Caco-2 (cell line): ENCODE measurements at regions not wholly inside any gene's neighbourhood (a gene's known extent, or its start where the extent isn't known, plus 50 kb on each side); places are given as distances from the start of the nearest gene placed in this dataset.

ENCODE experiments used
- BruUV-seq: library from RNA; stranded (reverse); fragments of 400-500 nt; replicated peaks from 2 replicates; lab custom pipeline; 2021; lab: Mats Ljungman, UMichigan
- CTCF ChIA-PET: fragments of 300-600 bp; sonication (Branson Sonifier 250); formaldehyde crosslinking; loops from one replicate; lab custom pipeline; 2022; ENCODE audit warnings: antibody characterized with exemption; lab: Charles Lee
- POLR2A ChIA-PET: fragments of 300-600 bp; sonication (Branson Sonifier 250); formaldehyde crosslinking; loops from one replicate; lab custom pipeline; 2022; ENCODE audit warnings: antibody characterized with exemption; lab: Charles Lee
- DNase-seq, 2 experiments: peaks; one replicate each; pipeline versions ENCODE4 v3.0.0 to v3.0.0-alpha.2; 2020 to 2022
- H3K27me3 ChIP-seq: replicated peaks from 2 replicates; pipeline ENCODE4 v1.6.0; 2011; ENCODE audit warnings: low read length; ENCODE audit not compliant: control insufficient read depth, insufficient read depth
- H3K36me3 ChIP-seq: 2 replicates; pipeline ENCODE4 v1.5.1; 2011; ENCODE audit warnings: low read length; ENCODE audit not compliant: control insufficient read depth, insufficient read depth
- H3K4me1 ChIP-seq: fragments of 250-450 bp; sonication (Bioruptor Pico); 2 replicates; pipeline ENCODE4 v1.5.1; 2020; ENCODE audit warnings: mild to moderate bottlenecking
- H3K4me3 ChIP-seq: 2 replicates; pipeline ENCODE4 v1.5.1; 2011; ENCODE audit warnings: low read depth, mild to moderate bottlenecking, control low read depth, low read length
- H3K9me3 ChIP-seq: fragments of 250-450 bp; sonication (Bioruptor Pico); 2 replicates; pipeline ENCODE4 v1.5.1; 2020; ENCODE audit warnings: mild to moderate bottlenecking, moderate library complexity
- H3K27ac Mint-ChIP-seq: one replicate; pipeline ENCODE4 v1.8.0; 2022; ENCODE audit warnings: mixed read lengths; ENCODE audit not compliant: unreplicated experiment
- H3K27me3 Mint-ChIP-seq: one replicate; pipeline ENCODE4 v1.8.0; 2022; ENCODE audit warnings: mixed read lengths; ENCODE audit not compliant: insufficient read depth, unreplicated experiment
- H3K36me3 Mint-ChIP-seq: one replicate; pipeline ENCODE4 v1.8.0; 2022; ENCODE audit warnings: mild to moderate bottlenecking, mixed read lengths; ENCODE audit not compliant: insufficient read depth, unreplicated experiment
- H3K4me1 Mint-ChIP-seq: one replicate; pipeline ENCODE4 v1.8.0; 2022; ENCODE audit warnings: low read depth, mixed read lengths; ENCODE audit not compliant: unreplicated experiment
- H3K4me3 Mint-ChIP-seq: one replicate; pipeline ENCODE4 v1.8.0; 2022; ENCODE audit warnings: mild to moderate bottlenecking, moderate library complexity, mixed read lengths; ENCODE audit not compliant: unreplicated experiment
- H3K9me3 Mint-ChIP-seq: one replicate; pipeline ENCODE4 v1.8.0; 2022; ENCODE audit warnings: mixed read lengths; ENCODE audit not compliant: unreplicated experiment
- intact Hi-C: fragments of 100-400 bp; cut with micrococcal nuclease; formaldehyde crosslinking; loops from one replicate; pipeline ENCODE4 v1.10.0; 2022; ENCODE audit not compliant: unreplicated experiment
- TF ChIP-seq, protein P1 (sequence below), 2 experiments: fragments of 200-600 bp in 1 of 2; IDR thresholded peaks; 1 replicate in 1 of 2; 2 replicates in 1 of 2; pipeline versions ENCODE4 v1.5.1 to v1.8.0; 2011 to 2022; ENCODE audit warnings: antibody characterized with exemption in 1 of 2, control low read depth in 1 of 2, inconsistent platforms in 1 of 2, low read depth in 1 of 2, low read length in 1 of 2, mild to moderate bottlenecking in 1 of 2, moderate library complexity in 1 of 2; ENCODE audit not compliant: insufficient read depth in 1 of 2, severe bottlenecking in 1 of 2, unreplicated experiment in 1 of 2

DNA sequence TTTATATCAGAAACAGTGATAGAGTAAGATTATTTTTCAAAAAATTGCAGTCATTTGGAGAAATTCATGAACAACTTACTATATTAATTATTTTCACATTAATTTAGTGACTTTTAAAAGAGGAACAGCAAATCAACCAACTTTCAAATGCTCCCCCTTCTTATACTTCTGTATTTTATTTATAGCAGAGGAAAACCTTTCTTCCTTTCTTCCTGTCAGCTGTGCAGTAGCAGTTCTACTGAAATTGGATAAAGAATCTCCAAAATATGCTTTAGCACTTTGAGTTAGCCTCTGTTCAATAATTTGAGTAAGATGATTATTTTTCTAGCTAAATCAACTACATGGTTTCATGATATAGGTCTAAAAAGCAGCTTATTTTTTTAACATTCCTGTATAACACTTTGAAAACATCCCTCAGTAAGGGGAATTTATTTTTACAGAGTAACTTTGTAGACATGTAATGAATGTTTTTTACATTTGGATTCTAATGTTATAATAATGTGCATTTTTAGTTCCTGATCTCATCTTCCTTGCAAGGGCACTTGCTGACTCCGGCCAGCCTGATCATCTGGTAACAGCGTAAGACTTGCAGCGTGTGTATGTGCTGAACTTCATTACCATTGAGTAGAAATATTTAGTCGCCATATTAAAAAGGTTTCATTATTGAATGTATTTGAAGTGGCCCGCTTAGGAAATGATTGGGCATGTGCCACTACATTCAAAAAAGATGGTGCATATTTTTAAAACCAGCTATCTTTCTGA, 158.3 kb upstream of the HDAC9 start:
- intact Hi-C loops: no loop called here
- no peaks in the 10 kb centered on the region for H3K4me1 ChIP-seq
- no peak overlapping the region for H3K4me3 Mint-ChIP-seq
- CTCF ChIA-PET: no interaction called here
- no peak overlapping the region for H3K4me3 ChIP-seq
- POLR2A ChIA-PET: no interaction called here
- no peak overlapping the region for H3K27ac Mint-ChIP-seq
- no peaks in the 10 kb centered on the region for H3K4me1 Mint-ChIP-seq
- no peaks in the 10 kb centered on the region for H3K9me3 ChIP-seq
- H3K27me3 ChIP-seq: no peaks in the 10 kb centered on the region
- H3K36me3 Mint-ChIP-seq: no peaks in the 10 kb centered on the region
- peaks cover 17% of the 10 kb centered on the region for H3K9me3 Mint-ChIP-seq
- no peaks in the 10 kb centered on the region for H3K27me3 Mint-ChIP-seq
- H3K36me3 ChIP-seq: no peaks in the 10 kb centered on the region
- BruUV-seq: no TSS peak
- TF ChIP-seq, protein P1, sequence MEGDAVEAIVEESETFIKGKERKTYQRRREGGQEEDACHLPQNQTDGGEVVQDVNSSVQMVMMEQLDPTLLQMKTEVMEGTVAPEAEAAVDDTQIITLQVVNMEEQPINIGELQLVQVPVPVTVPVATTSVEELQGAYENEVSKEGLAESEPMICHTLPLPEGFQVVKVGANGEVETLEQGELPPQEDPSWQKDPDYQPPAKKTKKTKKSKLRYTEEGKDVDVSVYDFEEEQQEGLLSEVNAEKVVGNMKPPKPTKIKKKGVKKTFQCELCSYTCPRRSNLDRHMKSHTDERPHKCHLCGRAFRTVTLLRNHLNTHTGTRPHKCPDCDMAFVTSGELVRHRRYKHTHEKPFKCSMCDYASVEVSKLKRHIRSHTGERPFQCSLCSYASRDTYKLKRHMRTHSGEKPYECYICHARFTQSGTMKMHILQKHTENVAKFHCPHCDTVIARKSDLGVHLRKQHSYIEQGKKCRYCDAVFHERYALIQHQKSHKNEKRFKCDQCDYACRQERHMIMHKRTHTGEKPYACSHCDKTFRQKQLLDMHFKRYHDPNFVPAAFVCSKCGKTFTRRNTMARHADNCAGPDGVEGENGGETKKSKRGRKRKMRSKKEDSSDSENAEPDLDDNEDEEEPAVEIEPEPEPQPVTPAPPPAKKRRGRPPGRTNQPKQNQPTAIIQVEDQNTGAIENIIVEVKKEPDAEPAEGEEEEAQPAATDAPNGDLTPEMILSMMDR (IDR thresholded peaks at IDR 0.05; ENCODE audit: insufficient read depth in 1 of 2, low read depth in 1 of 2, low read length in 1 of 2, severe bottlenecking in 1 of 2, unreplicated experiment in 1 of 2): no peak
- DNase-seq: no peak

DNA sequence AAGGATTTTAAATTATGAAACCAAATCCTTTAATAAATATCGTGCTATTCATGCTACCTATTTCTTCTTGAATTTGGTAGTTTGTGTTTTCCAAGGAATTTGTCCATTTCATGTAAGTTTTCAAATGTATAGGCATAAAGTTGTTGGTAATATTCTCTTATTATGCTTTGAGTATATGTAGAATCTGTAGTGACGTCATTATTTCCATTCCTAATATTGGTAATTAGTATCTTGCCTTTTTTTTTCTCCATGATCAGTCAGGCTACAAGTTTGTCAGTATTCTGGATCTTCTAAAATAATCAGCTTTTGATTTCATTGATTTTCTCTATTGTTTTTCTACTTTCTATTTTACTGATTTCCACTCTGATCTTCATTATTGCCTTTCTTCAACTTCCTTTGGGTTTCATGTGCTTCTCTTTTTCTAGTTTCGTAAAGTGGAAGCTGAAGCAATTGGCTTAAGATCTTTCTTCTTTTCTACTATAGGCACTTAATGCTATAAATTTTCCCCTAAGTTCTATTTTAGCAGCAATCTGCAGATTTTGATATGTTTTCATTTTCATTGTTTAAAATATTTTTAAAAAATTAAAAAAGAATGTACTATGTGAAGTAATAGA, 156.5 kb upstream of the HDAC9 start:
- Histone ChIP-seq H3K9me3 (no peaks in the 10 kb centered on the region), H3K4me3 (no peak overlapping the region), H3K36me3 (no peaks in the 10 kb centered on the region), H3K27me3 (no peaks in the 10 kb centered on the region), H3K4me1 (no peaks in the 10 kb centered on the region)
- H3K27ac Mint-ChIP-seq: no peak overlapping the region
- TF ChIP-seq, protein P1 (IDR thresholded peaks at IDR 0.05; ENCODE audit: insufficient read depth in 1 of 2, low read depth in 1 of 2, low read length in 1 of 2, severe bottlenecking in 1 of 2, unreplicated experiment in 1 of 2): no peak
- DNase-seq: no peak
- CTCF ChIA-PET: no interaction called here
- H3K9me3 Mint-ChIP-seq: peaks cover 17% of the 10 kb centered on the region
- H3K4me3 Mint-ChIP-seq: no peak overlapping the region
- H3K4me1 Mint-ChIP-seq: no peaks in the 10 kb centered on the region
- no peaks in the 10 kb centered on the region for H3K36me3 Mint-ChIP-seq
- POLR2A ChIA-PET: no interaction called here
- no peaks in the 10 kb centered on the region for H3K27me3 Mint-ChIP-seq
- BruUV-seq: no TSS peak
- intact Hi-C loops: no loop called here

DNA sequence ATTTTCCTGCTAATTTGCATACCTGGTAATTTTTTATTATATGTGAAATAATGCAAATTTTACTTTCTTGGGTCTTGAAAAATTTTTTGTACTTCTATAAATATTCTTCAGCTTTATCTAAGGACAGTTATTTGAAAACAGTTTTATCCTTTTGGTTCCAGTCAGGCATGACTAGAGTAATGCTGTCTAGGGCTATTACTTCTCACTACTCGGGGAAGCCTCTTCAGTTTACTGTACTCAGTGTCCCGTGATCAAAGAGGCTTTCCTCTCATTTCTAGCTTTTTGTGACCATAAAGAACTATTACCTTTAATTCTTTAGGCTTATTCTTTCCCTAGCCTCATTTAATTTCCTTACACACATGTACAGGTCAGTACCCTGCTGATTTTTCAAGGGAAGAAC, 153.8 kb upstream of the HDAC9 start:
- no peaks in the 10 kb centered on the region for H3K36me3 ChIP-seq
- no peaks in the 10 kb centered on the region for H3K27me3 Mint-ChIP-seq
- no peak overlapping the region for H3K4me3 ChIP-seq
- no peak overlapping the region for H3K4me3 Mint-ChIP-seq
- no peak overlapping the region for H3K27ac Mint-ChIP-seq
- no peaks in the 10 kb centered on the region for H3K36me3 Mint-ChIP-seq
- TF ChIP-seq, protein P1 (IDR thresholded peaks at IDR 0.05; ENCODE audit: insufficient read depth in 1 of 2, low read depth in 1 of 2, low read length in 1 of 2, severe bottlenecking in 1 of 2, unreplicated experiment in 1 of 2): no peak
- ChIA-PET POLR2A (no interaction called here), CTCF (no interaction called here)
- H3K4me1 ChIP-seq: no peaks in the 10 kb centered on the region
- H3K4me1 Mint-ChIP-seq: no peaks in the 10 kb centered on the region
- BruUV-seq: no TSS peak
- no peaks in the 10 kb centered on the region for H3K27me3 ChIP-seq
- peaks cover 17% of the 10 kb centered on the region for H3K9me3 Mint-ChIP-seq
- H3K9me3 ChIP-seq: no peaks in the 10 kb centered on the region
- DNase-seq: no peak
- intact Hi-C loops: loop anchor here (10.0 kb wide), 1 partner anchor 377 kb away; no protein-coding TSS in a partner anchor
